Neural progenitor cell (in vitro differentiated cells): ENCODE measurements at regions not wholly inside any gene's neighbourhood (a gene's known extent, or its start where the extent isn't known, plus 50 kb on each side); places are given as distances from the start of the nearest gene placed in this dataset.

Experiments
- DNase-seq: peaks from one replicate; pipeline ENCODE4 v3.0.0-alpha.2; 2016; ENCODE audit warnings: low spot score
- H2AFZ ChIP-seq: fragments of 200-600 bp; sonication (generic); replicated peaks from 2 replicates; pipeline ENCODE4 v1.6.1; 2016; ENCODE audit warnings: antibody characterized with exemption
- H3F3A ChIP-seq: fragments of 200-600 bp; sonication (generic); 2 replicates; pipeline ENCODE4 v1.6.1; 2016; ENCODE audit warnings: antibody characterized with exemption, low read depth
- H3K27ac ChIP-seq: fragments of 200-600 bp; sonication (generic); 2 replicates; pipeline ENCODE4 v1.5.1; 2016; ENCODE audit warnings: mild to moderate bottlenecking
- H3K27me3 ChIP-seq: fragments of 200-600 bp; sonication (generic); 2 replicates; pipeline ENCODE4 v1.6.1; 2016; ENCODE audit warnings: mild to moderate bottlenecking, moderate library complexity
- H3K36me3 ChIP-seq: fragments of 200-600 bp; sonication (generic); 2 replicates; pipeline ENCODE4 v1.5.1; 2016
- H3K4me1 ChIP-seq: fragments of 200-600 bp; sonication (generic); 2 replicates; pipeline ENCODE4 v1.6.1; 2016; ENCODE audit warnings: mixed run types
- H3K4me2 ChIP-seq: fragments of 200-600 bp; sonication (generic); 2 replicates; pipeline ENCODE4 v1.6.1; 2016
- H3K4me3 ChIP-seq: fragments of 200-600 bp; sonication (generic); 2 replicates; pipeline ENCODE4 v1.5.1; 2016
- H3K79me2 ChIP-seq: fragments of 200-600 bp; sonication (generic); 2 replicates; pipeline ENCODE4 v1.6.1; 2016; ENCODE audit warnings: low read depth
- H3K9ac ChIP-seq: fragments of 200-600 bp; sonication (generic); 2 replicates; pipeline ENCODE4 v1.6.1; 2016
- H3K9me3 ChIP-seq: fragments of 200-600 bp; sonication (generic); 2 replicates; pipeline ENCODE4 v1.5.1; 2016; ENCODE audit warnings: low read depth
- H4K20me1 ChIP-seq: fragments of 200-600 bp; sonication (generic); 2 replicates; pipeline ENCODE4 v1.6.1; 2016; ENCODE audit warnings: low read depth
- H3K27ac Mint-ChIP-seq: 3 replicates; pipeline ENCODE4 v1.8.0; 2021; ENCODE audit warnings: mixed read lengths
- H3K27me3 Mint-ChIP-seq: 2 replicates; pipeline ENCODE4 v1.8.0; 2022; ENCODE audit warnings: low read depth, mild to moderate bottlenecking, inconsistent platforms, moderate library complexity, mixed read lengths; ENCODE audit not compliant: insufficient read depth
- H3K36me3 Mint-ChIP-seq: 3 replicates; pipeline ENCODE4 v1.8.0; 2021; ENCODE audit warnings: mixed read lengths
- H3K4me1 Mint-ChIP-seq: 3 replicates; pipeline ENCODE4 v1.8.0; 2021; ENCODE audit warnings: mixed read lengths
- H3K4me3 Mint-ChIP-seq: 3 replicates; pipeline ENCODE4 v1.8.0; 2021; ENCODE audit warnings: mild to moderate bottlenecking, moderate library complexity, mixed read lengths
- H3K9me3 Mint-ChIP-seq: 3 replicates; pipeline ENCODE4 v1.8.0; 2020; ENCODE audit warnings: mixed read lengths
- CTCF ChIP-seq: fragments of 200-600 bp; sonication (generic); IDR thresholded peaks from 2 replicates; pipeline ENCODE4 v1.5.1; 2017; ENCODE audit warnings: antibody characterized with exemption, mild to moderate bottlenecking
- EZH2 ChIP-seq: fragments of 200-600 bp; sonication (generic); IDR thresholded peaks from 2 replicates; pipeline ENCODE4 v1.6.1; 2017; ENCODE audit warnings: antibody characterized with exemption, mild to moderate bottlenecking, moderate library complexity
- EZH2phosphoT487 ChIP-seq: fragments of 200-600 bp; sonication (generic); IDR thresholded peaks from 2 replicates; pipeline ENCODE4 v1.6.1; 2017; ENCODE audit warnings: antibody characterized with exemption

GRCh38 chr12:46468813-46469212 is 96.2 kb upstream of the SLC38A2 start:
- no peak overlapping the region for H3K4me2 ChIP-seq
- no peak overlapping the region for H3K4me3 Mint-ChIP-seq
- H3K9me3 Mint-ChIP-seq = no peaks in the 10 kb centered on the region
- H3K79me2 ChIP-seq = no peaks in the 10 kb centered on the region
- no peaks in the 10 kb centered on the region for H3K36me3 ChIP-seq
- H3K36me3 Mint-ChIP-seq = no peaks in the 10 kb centered on the region
- H3K27ac Mint-ChIP-seq = no peak overlapping the region
- no peak overlapping the region for H2AFZ ChIP-seq
- no peaks in the 10 kb centered on the region for H4K20me1 ChIP-seq
- no peaks in the 10 kb centered on the region for H3K27me3 ChIP-seq
- H3K27me3 Mint-ChIP-seq = no peaks in the 10 kb centered on the region
- no peak for DNase-seq
- no peaks in the 10 kb centered on the region for H3F3A ChIP-seq
- H3K27ac ChIP-seq = no peak overlapping the region
- H3K9ac ChIP-seq = no peak overlapping the region
- no peaks in the 10 kb centered on the region for H3K4me1 Mint-ChIP-seq
- no peak for TF ChIP-seq EZH2phosphoT487
- H3K4me1 ChIP-seq = no peaks in the 10 kb centered on the region
- H3K9me3 ChIP-seq = no peaks in the 10 kb centered on the region
- no peak overlapping the region for H3K4me3 ChIP-seq

GRCh38 chr12:46468160-46468559 is 95.6 kb upstream of the SLC38A2 start:
- no peaks in the 10 kb centered on the region for H3K36me3 ChIP-seq
- H3K27me3 ChIP-seq = no peaks in the 10 kb centered on the region
- TF ChIP-seq EZH2 = no peak
- TF ChIP-seq EZH2phosphoT487 = no peak
- TF ChIP-seq CTCF = no peak
- Mint-ChIP-seq H3K4me1 (no peaks in the 10 kb centered on the region), H3K36me3 (no peaks in the 10 kb centered on the region), H3K4me3 (no peak overlapping the region), H3K27me3 (no peaks in the 10 kb centered on the region), H3K27ac (no peak overlapping the region), H3K9me3 (no peaks in the 10 kb centered on the region)
- H3K4me1 ChIP-seq = no peaks in the 10 kb centered on the region
- no peak overlapping the region for H3K4me2 ChIP-seq
- H4K20me1 ChIP-seq = no peaks in the 10 kb centered on the region
- no peak overlapping the region for H3K4me3 ChIP-seq
- H2AFZ ChIP-seq = no peak overlapping the region
- H3K9ac ChIP-seq = no peak overlapping the region
- no peaks in the 10 kb centered on the region for H3K79me2 ChIP-seq
- no peak for DNase-seq
- no peaks in the 10 kb centered on the region for H3K9me3 ChIP-seq
- no peaks in the 10 kb centered on the region for H3F3A ChIP-seq
- no peak overlapping the region for H3K27ac ChIP-seq

GRCh38 chr12:46465307-46465706 is 92.7 kb upstream of the SLC38A2 start:
- TF ChIP-seq CTCF (no peak), EZH2 (no peak), EZH2phosphoT487 (no peak)
- H3F3A ChIP-seq = no peaks in the 10 kb centered on the region
- H4K20me1 ChIP-seq = no peaks in the 10 kb centered on the region
- H3K27me3 ChIP-seq = no peaks in the 10 kb centered on the region
- no peaks in the 10 kb centered on the region for H3K4me1 ChIP-seq
- H3K9ac ChIP-seq = no peak overlapping the region
- Mint-ChIP-seq H3K27ac (no peak overlapping the region), H3K36me3 (no peaks in the 10 kb centered on the region), H3K9me3 (no peaks in the 10 kb centered on the region), H3K27me3 (no peaks in the 10 kb centered on the region), H3K4me3 (no peak overlapping the region), H3K4me1 (no peaks in the 10 kb centered on the region)
- H3K4me3 ChIP-seq = no peak overlapping the region
- H3K4me2 ChIP-seq = no peak overlapping the region
- H3K27ac ChIP-seq = no peak overlapping the region
- DNase-seq = no peak
- no peaks in the 10 kb centered on the region for H3K9me3 ChIP-seq
- H3K79me2 ChIP-seq = no peaks in the 10 kb centered on the region
- H2AFZ ChIP-seq = no peak overlapping the region
- no peaks in the 10 kb centered on the region for H3K36me3 ChIP-seq

GRCh38 chr12:46464863-46465262 is 92.3 kb upstream of the SLC38A2 start:
- Histone ChIP-seq H3K36me3 (no peaks in the 10 kb centered on the region), H4K20me1 (no peaks in the 10 kb centered on the region), H3K4me2 (no peak overlapping the region), H3K27ac (no peak overlapping the region), H3K9ac (no peak overlapping the region), H3K9me3 (no peaks in the 10 kb centered on the region), H3K79me2 (no peaks in the 10 kb centered on the region), H2AFZ (no peak overlapping the region), H3F3A (no peaks in the 10 kb centered on the region), H3K4me3 (no peak overlapping the region), H3K27me3 (no peaks in the 10 kb centered on the region), H3K4me1 (no peaks in the 10 kb centered on the region)
- DNase-seq = no peak
- H3K9me3 Mint-ChIP-seq = no peaks in the 10 kb centered on the region
- H3K36me3 Mint-ChIP-seq = no peaks in the 10 kb centered on the region
- H3K27ac Mint-ChIP-seq = no peak overlapping the region
- TF ChIP-seq CTCF = no peak
- TF ChIP-seq EZH2 = no peak
- TF ChIP-seq EZH2phosphoT487 = no peak
- H3K27me3 Mint-ChIP-seq = no peaks in the 10 kb centered on the region
- no peaks in the 10 kb centered on the region for H3K4me1 Mint-ChIP-seq
- no peak overlapping the region for H3K4me3 Mint-ChIP-seq
